Mesothelial cell of epicardium (in vitro differentiated cells): ENCODE measurements at regions not wholly inside any gene's neighbourhood (a gene's known extent, or its start where the extent isn't known, plus 50 kb on each side); places are given as distances from the start of the nearest gene placed in this dataset.
"Not testable (repeated sequence)": the region's sequence is repeated elsewhere in the genome, so short reads cannot be mapped to it uniquely, and the experiment has no call there.

Experiments
- DNase-seq, 2 experiments: peaks; one replicate each; pipeline ENCODE4 v3.0.0; 2021; ENCODE audit warnings: low spot score in 2 of 2; ENCODE audit not compliant: unreplicated experiment in 2 of 2
- H3K27ac Mint-ChIP-seq: 2 replicates; pipeline ENCODE4 v1.8.0; 2021; ENCODE audit warnings: mixed read lengths
- H3K27me3 Mint-ChIP-seq: 2 replicates; pipeline ENCODE4 v1.8.0; 2021; ENCODE audit warnings: low read depth, mixed read lengths
- H3K36me3 Mint-ChIP-seq: 2 replicates; pipeline ENCODE4 v1.8.0; 2021; ENCODE audit warnings: mixed read lengths
- H3K4me1 Mint-ChIP-seq: 2 replicates; pipeline ENCODE4 v1.8.0; 2021; ENCODE audit warnings: mixed read lengths
- H3K4me3 Mint-ChIP-seq: 2 replicates; pipeline ENCODE4 v1.8.0; 2021; ENCODE audit warnings: mild to moderate bottlenecking, moderate library complexity, mixed read lengths
- H3K9me3 Mint-ChIP-seq: 2 replicates; pipeline ENCODE4 v1.8.0; 2021; ENCODE audit warnings: mixed read lengths
- TF ChIP-seq, protein P1 (sequence below): fragments of 200-600 bp; sonication (generic); IDR thresholded peaks from one replicate; pipeline ENCODE4 v1.5.0; 2021; ENCODE audit warnings: antibody characterized with exemption; ENCODE audit not compliant: unreplicated experiment

DNA sequence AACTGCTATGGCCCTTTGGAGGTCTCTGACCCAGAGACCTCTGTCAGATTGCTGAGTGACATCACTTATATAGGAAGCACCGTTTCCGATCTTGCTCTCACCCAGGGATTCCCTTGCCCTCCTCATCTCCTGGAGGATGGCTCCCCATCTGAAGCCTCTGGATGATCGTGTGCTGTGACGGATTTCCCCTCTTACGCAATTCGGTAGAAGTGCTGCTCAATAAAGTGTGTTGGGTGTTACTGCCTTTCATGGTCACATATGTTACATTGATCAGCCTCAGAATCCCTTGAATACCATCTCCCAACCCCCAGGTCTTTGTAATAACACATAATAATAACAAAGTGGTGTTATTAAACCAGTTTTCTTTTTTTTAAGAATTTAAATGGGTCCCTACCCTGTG, 107.3 kb upstream of the CLEC14A start:
- no peaks in the 10 kb centered on the region for H3K4me1 Mint-ChIP-seq
- peaks cover 5% of the 10 kb centered on the region for H3K27me3 Mint-ChIP-seq
- H3K4me3 Mint-ChIP-seq: no peak overlapping the region
- TF ChIP-seq, protein P1, sequence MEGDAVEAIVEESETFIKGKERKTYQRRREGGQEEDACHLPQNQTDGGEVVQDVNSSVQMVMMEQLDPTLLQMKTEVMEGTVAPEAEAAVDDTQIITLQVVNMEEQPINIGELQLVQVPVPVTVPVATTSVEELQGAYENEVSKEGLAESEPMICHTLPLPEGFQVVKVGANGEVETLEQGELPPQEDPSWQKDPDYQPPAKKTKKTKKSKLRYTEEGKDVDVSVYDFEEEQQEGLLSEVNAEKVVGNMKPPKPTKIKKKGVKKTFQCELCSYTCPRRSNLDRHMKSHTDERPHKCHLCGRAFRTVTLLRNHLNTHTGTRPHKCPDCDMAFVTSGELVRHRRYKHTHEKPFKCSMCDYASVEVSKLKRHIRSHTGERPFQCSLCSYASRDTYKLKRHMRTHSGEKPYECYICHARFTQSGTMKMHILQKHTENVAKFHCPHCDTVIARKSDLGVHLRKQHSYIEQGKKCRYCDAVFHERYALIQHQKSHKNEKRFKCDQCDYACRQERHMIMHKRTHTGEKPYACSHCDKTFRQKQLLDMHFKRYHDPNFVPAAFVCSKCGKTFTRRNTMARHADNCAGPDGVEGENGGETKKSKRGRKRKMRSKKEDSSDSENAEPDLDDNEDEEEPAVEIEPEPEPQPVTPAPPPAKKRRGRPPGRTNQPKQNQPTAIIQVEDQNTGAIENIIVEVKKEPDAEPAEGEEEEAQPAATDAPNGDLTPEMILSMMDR: no peak
- H3K9me3 Mint-ChIP-seq: no peaks in the 10 kb centered on the region
- H3K36me3 Mint-ChIP-seq: no peaks in the 10 kb centered on the region
- H3K27ac Mint-ChIP-seq: no peak overlapping the region
- no peak for DNase-seq

DNA sequence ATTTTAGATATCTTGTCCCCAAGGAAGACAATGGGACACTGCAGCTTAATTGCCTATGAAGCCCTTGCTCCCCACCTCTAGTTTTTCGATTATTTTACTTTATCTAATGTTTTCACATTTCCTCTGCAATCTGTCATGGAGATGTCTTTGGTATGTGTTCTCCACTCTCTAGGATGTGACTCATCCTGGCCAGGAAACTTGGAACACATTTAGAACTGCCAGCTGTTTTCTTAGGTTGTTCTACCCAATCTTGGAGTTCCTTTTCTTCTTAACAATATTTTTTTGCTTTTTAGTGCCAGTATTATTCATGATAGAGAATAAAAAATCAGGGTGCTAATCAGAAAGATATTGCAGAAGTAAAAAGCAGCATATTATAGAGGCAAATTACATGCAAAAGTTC, 101.7 kb upstream of the CLEC14A start:
- no peaks in the 10 kb centered on the region for H3K36me3 Mint-ChIP-seq
- no peaks in the 10 kb centered on the region for H3K4me1 Mint-ChIP-seq
- DNase-seq: no peak
- H3K27me3 Mint-ChIP-seq: no peaks in the 10 kb centered on the region
- H3K27ac Mint-ChIP-seq: no peak overlapping the region
- H3K9me3 Mint-ChIP-seq: peaks cover 29% of the 10 kb centered on the region
- no peak overlapping the region for H3K4me3 Mint-ChIP-seq
- TF ChIP-seq, protein P1: no peak

DNA sequence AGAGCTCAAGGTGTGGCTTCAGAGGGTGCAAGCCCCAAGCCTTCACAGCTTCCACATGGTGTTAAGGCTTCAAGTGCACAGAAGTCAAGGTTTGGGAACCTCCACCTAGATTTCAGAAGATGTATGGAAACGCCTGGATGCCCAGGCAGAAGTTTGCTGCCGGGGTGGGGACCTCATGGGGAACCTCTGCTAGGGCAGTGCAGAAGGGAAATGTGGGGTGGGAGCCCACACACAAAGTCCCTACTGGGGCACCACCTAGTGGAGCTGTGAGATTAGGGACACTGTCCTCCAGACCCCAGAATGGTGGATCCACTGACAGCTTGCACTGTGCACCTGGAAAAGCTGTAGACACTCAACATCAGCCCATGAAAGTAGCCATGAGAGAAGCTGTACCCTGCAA, 99.6 kb upstream of the CLEC14A start:
- H3K4me1 Mint-ChIP-seq, H3K27ac Mint-ChIP-seq, H3K27me3 Mint-ChIP-seq, H3K36me3 Mint-ChIP-seq, DNase-seq, H3K4me3 Mint-ChIP-seq: not testable (repeated sequence)
- H3K9me3 Mint-ChIP-seq: peaks cover 29% of the 10 kb centered on the region

DNA sequence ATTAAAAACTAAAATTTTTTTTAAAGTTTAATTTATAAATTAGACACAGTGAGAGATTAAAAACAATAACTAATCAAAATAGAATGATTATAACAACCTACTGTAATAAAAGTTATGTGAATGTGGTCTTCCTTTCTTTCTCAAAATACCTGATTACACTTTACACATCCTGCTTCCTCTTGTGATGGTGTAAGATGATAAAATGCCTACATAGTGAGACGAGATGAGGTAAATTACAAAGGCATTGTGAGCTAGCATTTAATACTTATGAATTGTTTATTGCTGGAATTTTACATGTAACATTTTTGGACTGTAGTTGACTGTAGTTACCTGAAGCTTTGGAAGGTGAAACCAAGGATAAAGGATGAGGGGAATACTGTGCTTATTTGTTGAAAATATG, 94.2 kb upstream of the CLEC14A start:
- Mint-ChIP-seq H3K27ac (no peak overlapping the region), H3K9me3 (peaks cover 32% of the 10 kb centered on the region), H3K4me3 (no peak overlapping the region), H3K4me1 (peaks cover 4% of the 10 kb centered on the region), H3K27me3 (peaks cover 7% of the 10 kb centered on the region), H3K36me3 (no peaks in the 10 kb centered on the region)
- DNase-seq: no peak
- TF ChIP-seq, protein P1: no peak

DNA sequence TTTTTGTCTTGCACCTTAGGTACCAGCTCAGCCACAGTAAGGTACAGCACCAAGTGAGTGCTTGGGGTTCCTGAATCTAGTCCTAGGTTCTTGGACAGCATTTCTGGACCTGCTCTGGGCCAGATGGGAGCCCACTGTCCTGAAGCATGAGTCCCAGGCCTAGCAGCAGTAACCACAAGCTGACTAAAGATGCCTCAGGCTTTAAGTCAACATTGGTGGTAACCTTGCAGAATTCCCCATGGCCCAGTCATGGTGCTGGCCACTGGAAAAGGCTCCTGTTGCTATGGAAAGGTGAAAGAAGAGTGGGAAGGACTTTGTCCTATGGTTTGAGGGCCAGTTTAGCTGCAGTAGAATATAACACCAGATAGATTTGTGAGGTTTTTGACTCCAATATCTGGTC, 86.9 kb upstream of the CLEC14A start:
- Mint-ChIP-seq H3K4me3 (no peak overlapping the region), H3K27me3 (no peaks in the 10 kb centered on the region), H3K27ac (no peak overlapping the region), H3K36me3 (no peaks in the 10 kb centered on the region), H3K4me1 (peaks cover 4% of the 10 kb centered on the region), H3K9me3 (peaks cover 7% of the 10 kb centered on the region)
- TF ChIP-seq, protein P1: no peak
- no peak for DNase-seq

DNA sequence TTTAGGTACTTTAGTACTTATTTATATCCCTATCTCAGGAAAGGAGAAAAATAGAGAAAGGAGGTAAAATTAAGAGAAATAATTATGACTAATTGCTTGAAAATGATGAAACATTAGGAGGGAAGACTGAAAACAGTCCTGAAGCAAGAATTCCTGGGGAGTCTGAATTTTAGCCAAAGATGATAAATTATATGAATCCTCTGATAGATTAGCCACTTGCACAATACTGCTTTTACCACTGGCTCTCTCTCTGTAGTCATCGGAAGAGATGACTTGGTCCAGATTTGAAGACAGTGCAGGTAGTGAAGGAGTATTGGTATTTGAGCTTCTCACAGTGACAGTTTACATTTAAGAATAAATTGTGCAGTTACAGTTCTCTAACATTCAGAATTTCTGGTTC, 83.8 kb upstream of the CLEC14A start:
- H3K4me3 Mint-ChIP-seq: no peak overlapping the region
- no peak for DNase-seq
- no peaks in the 10 kb centered on the region for H3K36me3 Mint-ChIP-seq
- H3K27me3 Mint-ChIP-seq: no peaks in the 10 kb centered on the region
- no peaks in the 10 kb centered on the region for H3K4me1 Mint-ChIP-seq
- H3K27ac Mint-ChIP-seq: no peak overlapping the region
- H3K9me3 Mint-ChIP-seq: no peaks in the 10 kb centered on the region
- TF ChIP-seq, protein P1: no peak
